ENCODE measurements at regions not wholly inside any gene's neighbourhood (a gene's known extent, or its start where the extent isn't known, plus 50 kb on each side); places are given as distances from the start of the nearest gene placed in this dataset.

DNA sequence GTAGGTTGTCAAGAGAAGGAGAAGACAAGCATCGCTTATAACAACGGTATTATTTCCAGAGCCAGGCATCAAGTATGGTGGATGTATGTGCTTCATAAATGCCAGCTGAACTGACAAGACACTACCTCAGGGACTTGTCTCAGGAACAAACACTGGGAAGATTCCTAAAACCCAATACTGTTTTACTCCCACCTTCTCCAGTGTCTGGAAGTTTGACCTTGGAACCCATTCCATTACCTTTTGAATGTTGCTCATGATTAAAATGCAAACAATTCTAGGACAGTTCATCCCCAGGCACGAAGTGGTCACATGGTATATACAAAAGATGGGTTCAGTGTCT is 300.1 kb downstream of the ADGB start:
- DNase-seq = no peak
- ATAC-seq (ENCODE audit: poor library complexity) = no peak
- intact Hi-C loops (cut with DNase I) = no loop called here

DNA sequence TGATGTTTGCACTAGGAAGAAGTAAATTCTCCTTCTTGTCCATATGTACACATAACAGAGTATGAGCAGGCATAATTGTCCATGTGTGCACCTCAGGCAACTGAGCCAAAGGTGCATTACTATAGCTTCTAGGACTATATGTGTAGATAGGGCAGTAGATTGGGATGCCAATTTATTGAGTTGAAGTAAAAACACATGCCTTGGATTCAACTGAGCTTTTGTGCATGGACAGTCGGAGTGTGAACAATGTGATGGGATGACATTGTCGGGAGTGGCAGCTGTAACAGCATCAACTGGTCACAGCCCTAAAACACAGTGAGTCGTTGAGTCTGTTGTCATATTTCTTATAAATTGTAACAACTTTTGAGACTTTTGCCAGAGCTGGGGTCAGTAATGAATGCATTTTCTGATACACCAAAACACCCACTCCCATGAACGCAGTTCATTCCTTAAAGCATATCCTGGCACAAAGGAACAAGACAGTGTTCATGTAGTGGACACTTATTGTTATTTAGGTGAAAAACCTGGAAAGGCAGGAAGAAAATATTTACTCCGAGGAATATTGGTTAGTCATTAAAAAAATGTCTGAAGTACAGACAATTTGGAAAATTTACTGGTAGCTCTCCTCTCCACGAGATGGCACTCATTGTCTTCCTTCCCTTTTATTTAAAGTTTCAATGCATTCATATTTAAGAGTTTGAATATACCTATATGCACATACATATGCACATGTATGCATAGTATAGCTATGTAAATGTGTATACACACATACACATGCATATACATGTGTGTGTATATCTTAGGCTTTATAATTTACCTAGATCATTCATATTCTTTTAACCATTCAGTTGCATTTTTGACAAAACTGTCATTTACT is 302.0 kb upstream of the STXBP5 start:
- no peak for ATAC-seq (ENCODE audit: poor library complexity)
- intact Hi-C loops (cut with DNase I) = no loop called here

DNA sequence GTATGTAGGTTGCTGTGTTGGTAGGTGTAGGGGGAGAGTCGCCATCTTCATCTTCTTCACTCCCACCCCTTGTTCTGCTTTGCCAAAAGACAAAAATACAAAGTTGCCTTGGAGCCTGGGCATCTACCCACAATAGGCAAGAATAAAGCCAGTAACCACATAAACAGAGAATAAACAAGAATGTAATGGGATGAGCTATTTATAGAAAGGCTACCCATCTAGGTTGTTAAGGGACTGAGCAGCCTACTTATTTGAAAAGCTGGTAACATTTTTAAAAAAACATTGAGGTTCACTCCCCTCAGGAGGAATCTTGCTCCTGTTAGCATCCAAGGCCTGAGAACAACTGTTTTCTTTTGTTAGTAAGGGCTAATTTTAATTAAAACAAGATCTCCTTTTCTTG is 301.4 kb upstream of the STXBP5 start:
- intact Hi-C loops (cut with DNase I) = no loop called here
- peak; percentile 48 for ATAC-seq (ENCODE audit: poor library complexity)

More for the DNA sequence above, 302.0 kb upstream of the STXBP5 start:
- DNase-seq = no peak

DNA sequence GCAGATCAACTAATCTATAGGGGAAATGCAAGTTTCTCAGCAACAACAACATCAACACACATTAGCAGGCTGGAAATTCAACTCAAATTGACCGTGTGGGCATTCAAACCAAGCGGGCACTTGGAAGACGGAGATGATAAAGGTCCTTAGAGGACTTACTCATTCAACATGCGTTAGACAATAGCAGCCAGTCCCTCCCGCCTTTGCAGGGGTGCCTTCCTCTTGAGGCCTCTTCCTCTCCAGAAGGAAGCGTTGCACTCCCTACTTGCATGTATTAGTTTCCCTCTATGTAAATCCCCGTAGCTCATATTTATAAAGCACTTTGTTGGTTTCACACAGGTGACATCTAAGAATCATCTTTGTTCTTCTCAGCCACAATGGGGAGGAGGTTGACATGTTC is 300.8 kb upstream of the STXBP5 start:
- ATAC-seq (ENCODE audit: poor library complexity) (no peak), DNase-seq (no peak)
- intact Hi-C loops (cut with DNase I) = no loop called here

More for the DNA sequence above, 301.4 kb upstream of the STXBP5 start:
- no peak for DNase-seq

DNA sequence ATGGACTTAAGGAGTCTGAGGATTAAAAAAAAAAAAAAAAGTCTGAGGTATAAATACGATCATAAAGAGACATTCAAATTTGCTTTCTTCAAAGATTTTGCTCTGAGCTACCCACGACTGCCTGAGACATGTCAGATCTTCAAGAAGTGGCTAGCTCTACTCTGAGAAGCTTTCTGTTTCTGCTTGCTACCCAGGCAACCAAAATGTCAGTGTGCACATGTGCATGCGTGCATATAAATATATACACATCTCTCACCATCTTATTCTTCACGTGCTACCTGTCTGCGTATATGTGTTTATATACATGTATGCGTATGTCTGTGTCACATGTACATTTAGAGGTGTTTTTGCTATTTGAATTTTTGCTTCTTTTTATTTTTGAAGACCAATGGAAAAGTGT is 299.6 kb upstream of the STXBP5 start:
- DNase-seq (no peak), ATAC-seq (ENCODE audit: poor library complexity) (no peak)
- intact Hi-C loops (cut with DNase I) = no loop called here

DNA sequence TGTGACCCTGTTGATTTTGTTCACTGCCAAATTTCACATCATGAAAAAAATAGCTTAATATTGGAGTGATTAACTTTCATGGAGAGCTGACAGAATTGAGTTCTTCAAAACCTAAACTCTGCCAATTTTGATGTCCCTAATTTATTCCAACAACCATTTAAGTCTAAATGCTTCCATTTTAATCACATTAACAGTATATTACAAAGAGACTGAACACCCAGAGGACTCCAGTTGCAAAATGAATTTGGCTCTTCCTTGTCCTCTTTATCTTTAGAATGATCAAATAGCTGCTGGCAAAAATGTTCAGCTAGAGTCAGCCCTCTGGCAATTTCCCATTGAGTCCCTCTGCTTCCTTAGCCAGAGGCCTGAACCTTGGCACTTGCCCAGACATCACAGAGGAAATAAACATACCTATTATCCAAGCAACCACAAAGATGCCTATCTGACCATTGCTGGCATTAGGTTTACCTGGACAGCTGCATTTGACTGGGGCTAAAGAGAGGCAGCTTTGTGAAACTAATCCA is 299.0 kb upstream of the STXBP5 start:
- DNase-seq = no peak
- intact Hi-C loops (cut with DNase I) = no loop called here
- peak; percentile 51 for ATAC-seq (ENCODE audit: poor library complexity)

DNA sequence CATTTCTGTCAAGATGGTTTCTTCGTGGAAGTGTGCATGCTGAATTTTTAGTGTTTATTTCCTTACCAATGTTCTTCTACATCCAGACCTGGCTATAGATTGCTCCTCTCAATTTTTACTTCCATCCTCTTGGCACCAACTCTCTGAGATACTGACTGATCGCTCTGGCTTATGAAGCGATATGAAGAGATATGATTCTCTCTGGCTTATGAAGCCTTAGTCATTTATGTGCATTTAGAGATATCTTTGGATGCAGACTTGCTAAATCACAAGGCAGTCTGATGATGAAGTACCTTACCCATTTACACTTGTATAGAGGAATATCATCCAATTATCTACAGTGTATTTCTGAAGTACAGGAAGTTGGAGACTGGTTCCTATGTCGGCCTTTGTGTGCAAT is 295.4 kb upstream of the STXBP5 start:
- no peak for ATAC-seq (ENCODE audit: poor library complexity)
- intact Hi-C loops (cut with DNase I) = no loop called here
- DNase-seq = no peak

DNA sequence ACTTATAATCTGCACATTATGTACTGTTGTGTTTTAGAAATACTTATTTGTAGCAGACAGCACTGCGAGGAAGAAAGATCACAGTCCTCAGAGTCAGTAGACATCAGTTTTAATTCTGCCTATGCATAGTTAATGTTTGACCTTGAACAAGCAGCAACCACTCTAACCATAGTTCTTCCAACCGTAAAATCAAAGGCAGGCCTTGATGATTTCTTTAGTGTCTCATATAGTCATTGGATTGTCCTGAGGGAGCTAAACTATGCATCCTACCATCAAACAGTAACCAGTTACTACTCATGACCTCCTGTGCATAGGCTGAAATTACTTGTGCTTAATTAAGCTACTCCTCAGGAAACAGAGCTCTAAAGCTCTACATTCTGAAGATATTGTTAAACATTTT is 294.8 kb upstream of the STXBP5 start:
- DNase-seq = no peak
- intact Hi-C loops (cut with DNase I) = no loop called here
- no peak for ATAC-seq (ENCODE audit: poor library complexity)

DNA sequence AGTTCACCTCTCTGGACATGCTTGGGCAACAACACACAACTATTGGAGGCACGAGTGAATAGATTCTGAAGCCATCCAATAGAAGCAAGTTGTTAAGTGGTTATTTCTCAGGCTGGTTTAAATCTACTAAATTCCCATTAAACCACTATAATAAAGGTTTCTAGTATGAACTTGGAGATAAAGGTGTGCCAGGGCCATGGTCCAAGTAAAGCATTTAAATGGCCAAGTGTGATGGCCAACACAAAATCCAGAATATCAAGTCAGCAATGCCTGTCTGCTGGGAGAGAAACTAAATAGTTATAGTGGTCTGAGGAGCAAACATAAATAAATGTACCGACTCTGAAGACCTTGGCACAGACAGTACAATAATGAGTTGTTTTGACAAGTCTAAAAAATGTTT is 294.3 kb upstream of the STXBP5 start:
- no peak for ATAC-seq (ENCODE audit: poor library complexity)
- intact Hi-C loops (cut with DNase I) = no loop called here
- no peak for DNase-seq

DNA sequence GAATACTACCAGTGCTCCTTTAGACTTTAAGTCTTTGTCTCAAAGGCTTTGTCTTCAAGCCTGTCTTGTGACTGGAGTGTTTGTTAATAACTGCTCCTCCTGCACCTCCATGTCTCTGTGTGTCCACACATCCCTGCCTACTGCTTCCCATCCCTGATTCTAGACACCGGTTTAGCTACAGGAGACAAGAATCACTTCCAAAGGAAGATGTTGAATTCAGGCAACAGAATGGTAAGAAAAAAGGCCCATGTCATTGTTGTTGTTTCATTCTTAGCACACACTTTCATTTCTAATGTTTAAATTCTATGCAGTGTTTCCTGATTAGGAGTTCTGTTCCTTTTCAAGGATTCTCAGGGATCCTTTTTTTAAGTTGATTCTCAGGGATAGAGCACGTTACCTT is 293.6 kb upstream of the STXBP5 start:
- intact Hi-C loops (cut with DNase I) = no loop called here
- DNase-seq (no peak), ATAC-seq (ENCODE audit: poor library complexity) (no peak)

DNA sequence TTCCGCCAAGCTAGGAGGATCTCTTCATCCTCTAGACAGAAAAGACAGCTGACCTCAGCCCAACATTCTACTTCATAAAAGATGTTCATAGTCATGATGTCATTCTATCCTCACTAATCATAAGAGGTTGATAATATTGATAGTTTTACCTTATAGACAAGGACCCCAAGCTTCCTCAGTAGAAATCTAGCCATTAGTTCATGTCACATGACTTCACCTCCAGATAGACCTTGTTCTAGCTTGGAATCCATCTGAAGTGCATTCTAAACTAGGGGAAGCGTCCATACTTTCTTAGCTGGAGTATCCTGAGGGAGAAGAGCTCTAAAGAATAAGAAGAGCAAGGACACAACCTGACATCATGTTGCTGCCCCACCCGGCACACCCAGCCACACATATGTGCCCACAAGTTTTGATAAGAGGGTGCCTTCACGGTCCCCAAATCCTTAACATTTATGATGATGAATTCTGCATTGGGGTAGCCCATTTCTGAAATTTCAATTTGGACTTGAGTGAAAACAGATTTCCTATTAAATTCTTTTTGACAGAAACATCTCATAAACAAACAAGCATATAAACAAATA is 292.5 kb upstream of the STXBP5 start:
- ATAC-seq (ENCODE audit: poor library complexity) = no peak
- DNase-seq = no peak
- intact Hi-C loops (cut with DNase I) = no loop called here

DNA sequence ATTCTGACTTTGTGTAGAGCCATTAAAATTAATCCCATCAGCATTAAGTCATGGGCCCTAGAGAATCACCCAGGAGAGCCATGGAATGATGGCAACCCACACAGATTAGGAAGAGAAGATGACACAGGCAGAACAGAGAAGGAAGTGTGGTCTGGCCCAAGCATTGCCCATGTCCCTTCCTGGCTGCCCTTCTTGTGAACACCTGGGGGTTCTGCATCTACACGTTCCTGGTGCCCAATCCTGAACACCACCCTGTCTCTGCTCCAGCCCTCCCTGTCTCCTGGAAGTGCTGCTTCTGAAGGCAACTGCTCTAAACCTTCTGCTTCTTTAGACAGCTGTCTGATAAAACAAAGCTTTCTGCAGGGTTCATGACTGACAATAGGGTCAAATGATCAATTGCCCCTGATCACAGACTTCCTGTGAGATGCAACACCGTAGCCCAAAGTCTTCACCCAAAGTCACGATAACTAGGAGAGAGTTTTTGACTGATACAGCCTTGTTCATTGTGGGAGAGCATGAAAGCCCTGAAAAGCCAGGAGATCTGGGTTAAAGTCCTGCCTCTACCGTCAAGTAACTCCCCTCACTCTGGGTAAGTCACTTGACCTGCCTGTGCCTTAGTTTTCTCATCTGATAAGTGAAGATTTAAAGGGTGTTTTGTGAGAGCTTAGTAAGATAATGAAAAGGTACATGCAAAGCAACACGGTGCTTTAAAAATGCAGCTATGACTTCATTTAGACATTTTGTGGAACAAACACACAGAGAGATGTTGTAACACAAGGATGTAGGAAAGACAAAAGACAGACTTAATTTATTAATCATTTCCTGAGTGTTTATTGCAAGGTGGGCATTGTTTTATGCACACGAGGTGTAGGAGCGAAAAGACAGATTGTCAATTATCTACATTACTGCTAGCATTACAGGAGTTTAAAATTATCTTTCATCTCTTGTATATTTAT is 291.2 kb upstream of the STXBP5 start:
- DNase-seq (no peak), ATAC-seq (ENCODE audit: poor library complexity) (no peak)
- intact Hi-C loops (cut with DNase I) = no loop called here

DNA sequence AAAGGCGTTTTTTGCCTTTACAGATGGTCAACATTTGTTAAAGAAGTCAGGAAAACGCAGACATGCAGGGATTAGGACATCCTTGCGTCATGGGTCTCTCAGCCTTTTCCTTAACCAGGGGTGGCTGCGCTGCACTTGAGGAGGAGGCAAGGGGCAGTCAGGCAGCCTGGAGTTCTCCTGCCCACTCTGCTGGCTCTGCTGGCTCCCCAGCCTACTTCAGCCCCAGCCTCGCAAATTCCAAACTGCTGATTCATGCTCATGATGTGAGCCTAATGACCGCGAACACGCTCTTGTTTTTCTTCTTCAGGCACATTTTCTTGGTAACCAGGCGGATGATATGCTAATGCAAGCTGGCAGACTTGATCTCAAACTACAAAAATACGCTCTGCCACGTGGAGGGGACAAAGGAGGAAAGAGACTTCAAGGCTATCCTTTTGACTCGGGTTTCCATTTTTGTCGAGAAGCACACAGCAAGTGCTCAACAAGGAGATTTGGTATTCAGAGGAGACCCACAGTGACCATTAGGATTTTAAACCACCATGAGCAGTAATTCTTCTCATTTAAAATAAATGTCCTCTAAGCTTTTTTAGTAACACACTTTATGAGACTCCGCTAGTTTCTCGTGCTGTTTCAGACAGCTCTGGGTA is 290.3 kb upstream of the STXBP5 start:
- ATAC-seq (ENCODE audit: poor library complexity) (peak; percentile 88), DNase-seq (peak; percentile 72)
- intact Hi-C loops (cut with DNase I) = no loop called here

DNA sequence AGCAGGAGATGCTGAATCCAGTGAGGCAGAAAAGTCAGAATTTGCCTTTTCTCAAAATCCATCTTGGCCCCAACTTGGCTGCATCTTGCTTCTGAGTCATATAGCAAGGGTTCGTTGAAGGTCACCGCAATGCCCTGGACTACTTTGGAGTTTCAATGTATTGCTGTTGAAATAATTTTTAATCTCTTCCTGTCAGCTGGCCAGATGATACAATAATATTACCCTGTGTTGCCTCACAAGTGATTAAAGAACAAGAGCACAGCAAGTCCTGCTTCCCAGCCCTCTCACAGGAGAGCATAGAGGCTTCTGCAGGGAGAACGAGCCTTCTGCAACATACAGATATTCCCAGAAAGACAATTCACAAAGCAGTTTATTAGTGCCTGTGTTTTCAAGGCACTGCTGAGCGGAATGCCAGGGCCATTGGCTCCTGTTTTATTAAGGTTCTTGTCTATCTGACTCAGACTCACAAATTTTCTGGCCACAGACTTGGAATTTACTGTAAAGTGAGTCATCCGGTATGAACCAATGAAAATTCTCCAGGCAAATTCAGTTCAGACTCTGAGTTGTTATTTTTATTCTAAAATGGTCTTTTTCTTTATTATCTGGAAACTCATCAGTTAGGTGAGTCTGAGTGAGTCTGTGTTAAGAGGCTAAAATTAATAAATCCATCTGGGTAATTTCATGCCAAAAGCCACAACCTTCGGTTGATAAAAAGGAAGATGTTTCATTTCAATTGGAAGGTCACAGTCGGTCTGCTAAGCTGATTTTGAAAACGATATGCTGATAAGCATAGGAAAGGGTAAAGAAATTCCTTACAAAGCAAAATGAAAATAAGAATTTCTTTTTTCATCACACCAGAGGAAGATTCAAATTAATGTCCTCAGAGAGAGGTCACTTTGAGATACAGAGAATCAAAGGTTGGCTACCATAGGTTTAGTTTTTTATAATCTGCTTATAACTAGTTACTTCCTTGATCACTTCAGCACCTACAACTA is 289.4 kb upstream of the STXBP5 start:
- peak; percentile 43 for DNase-seq
- peak; percentile 90 for ATAC-seq (ENCODE audit: poor library complexity)
- intact Hi-C loops (cut with DNase I) = no loop called here

DNA sequence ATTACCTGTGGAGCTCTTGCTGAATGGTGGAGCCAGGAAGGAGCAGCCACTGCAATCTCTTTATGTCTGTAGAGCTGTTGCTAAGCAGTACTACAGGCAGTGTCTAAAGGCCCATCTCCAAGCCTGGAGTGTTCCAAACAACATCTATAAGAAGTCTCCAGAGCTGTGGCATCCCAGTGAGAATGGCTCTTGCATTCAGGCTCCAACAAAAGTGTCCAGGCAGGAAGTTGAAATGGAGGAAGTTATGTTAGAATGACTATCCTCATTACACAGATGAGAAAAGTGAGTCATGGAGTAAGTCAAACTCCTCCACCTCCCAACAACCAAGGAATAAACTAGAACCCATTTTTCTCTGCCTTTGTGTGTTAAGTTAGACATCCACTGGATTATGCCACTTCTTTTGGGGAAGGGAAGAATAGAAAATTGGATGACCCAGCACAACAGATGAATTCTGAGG is 288.5 kb upstream of the STXBP5 start:
- no peak for ATAC-seq (ENCODE audit: poor library complexity)
- intact Hi-C loops (cut with DNase I) = no loop called here
- no peak for DNase-seq

DNA sequence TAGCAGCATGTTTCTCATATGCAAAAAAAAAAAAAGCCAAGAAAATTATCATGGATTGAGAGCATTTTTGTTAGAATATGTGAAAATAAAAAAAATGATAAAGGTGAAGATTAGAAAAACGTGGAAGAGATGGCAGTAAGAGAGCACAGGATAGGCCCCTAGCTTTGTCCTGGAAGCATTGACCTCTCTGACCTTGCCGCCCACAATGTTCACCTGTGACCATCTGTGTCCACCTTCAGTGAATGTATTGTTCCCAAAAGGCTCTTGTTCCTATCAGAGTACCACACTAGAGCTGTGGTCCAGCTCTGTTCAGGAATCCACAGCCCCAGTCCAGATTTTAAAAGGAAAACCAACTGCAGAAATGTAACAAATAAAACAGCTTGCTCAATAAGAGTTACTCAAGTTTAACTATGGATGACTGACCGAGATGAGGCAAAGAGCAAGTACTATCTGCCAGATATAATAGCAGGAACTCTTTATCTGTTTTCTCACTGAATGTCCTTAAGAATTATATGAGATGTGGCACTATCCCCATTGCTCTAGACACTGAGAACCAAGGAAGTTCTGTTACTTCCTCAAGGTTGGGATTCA is 287.7 kb upstream of the STXBP5 start:
- ATAC-seq (ENCODE audit: poor library complexity) = no peak
- intact Hi-C loops (cut with DNase I) = no loop called here

DNA sequence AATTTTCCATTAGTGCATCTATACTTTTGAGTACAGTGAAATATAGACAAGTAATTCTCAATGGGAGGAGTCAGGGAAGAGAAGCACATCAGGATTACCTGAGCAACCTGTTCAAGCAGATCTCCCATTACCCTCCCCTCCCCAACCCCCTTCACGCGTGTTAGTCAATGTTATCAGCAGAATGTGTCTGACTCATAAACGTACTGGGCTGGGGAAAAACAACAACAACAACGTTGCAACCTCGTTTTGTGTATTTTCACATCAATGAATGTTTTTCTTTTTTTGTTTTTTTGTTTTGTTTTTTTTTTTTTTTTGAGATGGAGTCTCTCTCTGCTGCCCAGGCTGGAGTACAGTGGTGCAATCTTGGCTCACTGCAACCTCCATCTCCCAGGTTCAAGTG is 287.0 kb upstream of the STXBP5 start:
- intact Hi-C loops (cut with DNase I) = no loop called here
- no peak for DNase-seq
- ATAC-seq (ENCODE audit: poor library complexity) = no peak

More for the DNA sequence above, 287.7 kb upstream of the STXBP5 start:
- DNase-seq = no peak

Measured in Right ventricle myocardium superior (tissue), 1 donor.